ENCODE measurements at regions not wholly inside any gene's neighbourhood (a gene's known extent, or its start where the extent isn't known, plus 50 kb on each side); places are given as distances from the start of the nearest gene placed in this dataset.

GRCh38 chr9:124099860-124100259 is 88.3 kb downstream of the LHX2 start:
- no peaks in the 10 kb centered on the region for H3K36me3 ChIP-seq
- intact Hi-C loops (cut with DNase I; ENCODE audit: low total_unique reads), result no loop called here
- TF ChIP-seq CTCF (IDR thresholded peaks at IDR 0.05) (no peak), POLR2AphosphoS5 (IDR thresholded peaks at IDR 0.05) (no peak), POLR2A (IDR thresholded peaks at IDR 0.05) (no peak)

GRCh38 chr9:124101215-124101968 is 89.8 kb downstream of the LHX2 start:
- intact Hi-C loops (cut with DNase I; ENCODE audit: low total_unique reads), result no loop called here
- no peaks in the 10 kb centered on the region for H3K36me3 ChIP-seq
- H3K4me3 ChIP-seq, result no peak overlapping the region
- H3K9me3 ChIP-seq, result no peaks in the 10 kb centered on the region
- H3K27ac ChIP-seq, result no peak overlapping the region
- no peak for TF ChIP-seq CTCF (IDR thresholded peaks at IDR 0.05)
- no peak for TF ChIP-seq POLR2A (IDR thresholded peaks at IDR 0.05)
- no peak for TF ChIP-seq POLR2AphosphoS5 (IDR thresholded peaks at IDR 0.05)
- no peaks in the 10 kb centered on the region for H3K4me1 ChIP-seq
- no peak for DNase-seq (ENCODE audit: low spot score in 2 of 2)
- H3K27me3 ChIP-seq, result peaks cover 0 to 10% of the 10 kb centered on the region in 2 donors

More at GRCh38 chr9:124099860-124100259, 88.3 kb downstream of the LHX2 start:
- Histone ChIP-seq H3K9me3 (no peaks in the 10 kb centered on the region), H3K27me3 (peaks cover 0 to 10% of the 10 kb centered on the region in 2 donors), H3K27ac (no peak overlapping the region), H3K4me1 (no peaks in the 10 kb centered on the region), H3K4me3 (no peak overlapping the region)
- DNase-seq (ENCODE audit: low spot score in 2 of 2), result no peak

- DNase-seq (ENCODE audit: low spot score in 2 of 2), result no peak
- TF ChIP-seq CTCF (IDR thresholded peaks at IDR 0.05), result no peak
- no peak for TF ChIP-seq POLR2A (IDR thresholded peaks at IDR 0.05)
- TF ChIP-seq POLR2AphosphoS5 (IDR thresholded peaks at IDR 0.05), result no peak
- H3K9me3 ChIP-seq, result no peaks in the 10 kb centered on the region
- H3K27ac ChIP-seq, result no peak overlapping the region
- no peaks in the 10 kb centered on the region for H3K36me3 ChIP-seq
- H3K27me3 ChIP-seq, result peaks cover 0 to 10% of the 10 kb centered on the region in 2 donors
- no peak overlapping the region for H3K4me3 ChIP-seq
- no peaks in the 10 kb centered on the region for H3K4me1 ChIP-seq
- intact Hi-C loops (cut with DNase I; ENCODE audit: low total_unique reads), result no loop called here
Observed at GRCh38 chr9:124101969-124102345, 90.4 kb downstream of the LHX2 start.

- intact Hi-C loops (cut with DNase I; ENCODE audit: low total_unique reads), result no loop called here
- DNase-seq (ENCODE audit: low spot score in 2 of 2), result no peak
- Histone ChIP-seq H3K27me3 (peaks cover 0 to 10% of the 10 kb centered on the region in 2 donors), H3K9me3 (no peaks in the 10 kb centered on the region), H3K4me3 (no peak overlapping the region), H3K27ac (no peak overlapping the region), H3K36me3 (no peaks in the 10 kb centered on the region), H3K4me1 (no peaks in the 10 kb centered on the region)
- no peak for TF ChIP-seq POLR2AphosphoS5 (IDR thresholded peaks at IDR 0.05)
- TF ChIP-seq CTCF (IDR thresholded peaks at IDR 0.05), result no peak
- TF ChIP-seq POLR2A (IDR thresholded peaks at IDR 0.05), result no peak
Observed at GRCh38 chr9:124102363-124102762, 90.8 kb downstream of the LHX2 start.

GRCh38 chr9:124105266-124105665 is 93.7 kb downstream of the LHX2 start:
- TF ChIP-seq POLR2AphosphoS5 (IDR thresholded peaks at IDR 0.05) (no peak), POLR2A (IDR thresholded peaks at IDR 0.05) (no peak), CTCF (IDR thresholded peaks at IDR 0.05) (no peak)
- Histone ChIP-seq H3K4me1 (no peaks in the 10 kb centered on the region), H3K27ac (no peak overlapping the region), H3K27me3 (no peaks in the 10 kb centered on the region), H3K36me3 (no peaks in the 10 kb centered on the region), H3K4me3 (no peak overlapping the region), H3K9me3 (no peaks in the 10 kb centered on the region)
- intact Hi-C loops (cut with DNase I; ENCODE audit: low total_unique reads), result no loop called here
- DNase-seq (ENCODE audit: low spot score in 2 of 2), result no peak

Measured in breast epithelium (tissue), 4 donors.